ENCODE measurements at regions not wholly inside any gene's neighbourhood (a gene's known extent, or its start where the extent isn't known, plus 50 kb on each side); places are given as distances from the start of the nearest gene placed in this dataset.

GRCh38 chr7:25549271-25549921 is 321.1 kb upstream of the NPVF start:
- DNase-seq: no peak
- no peak for TF ChIP-seq CTCF (IDR thresholded peaks at IDR 0.05)
- no peak for TF ChIP-seq POLR2A (IDR thresholded peaks at IDR 0.05)
- 41% methylated on average over 6 of the region's 6 CpGs for WGBS, 2 donors
- no peaks in the 10 kb centered on the region for H3K9me3 ChIP-seq
- H3K4me1 ChIP-seq: peaks cover 21% of the 10 kb centered on the region
- peak overlapping the region in 1 of 2 donors; percentile 13 for H3K27ac ChIP-seq
- H3K4me3 ChIP-seq: no peak overlapping the region
- H3K36me3 ChIP-seq (ENCODE audit: low read depth, missing control alignments): no peaks in the 10 kb centered on the region
- intact Hi-C loops (cut with DNase I; ENCODE audit: low total_unique reads): no loop called here
- H3K27me3 ChIP-seq: no peaks in the 10 kb centered on the region

- no peaks in the 10 kb centered on the region for H3K27me3 ChIP-seq
- peaks cover 20% of the 10 kb centered on the region for H3K4me1 ChIP-seq
- peak overlapping the region in 1 of 2 donors; percentile 13 for H3K27ac ChIP-seq
- no peak overlapping the region for H3K4me3 ChIP-seq
- H3K9me3 ChIP-seq: no peaks in the 10 kb centered on the region
- intact Hi-C loops (cut with DNase I; ENCODE audit: low total_unique reads): loop anchor here (5.0 to 10.0 kb wide), 2 partner anchors 148 to 285 kb away; no protein-coding TSS in a partner anchor
- no peak for DNase-seq
- TF ChIP-seq CTCF (IDR thresholded peaks at IDR 0.05): no peak
- TF ChIP-seq POLR2A (IDR thresholded peaks at IDR 0.05): no peak
- WGBS, 2 donors: 84 to 87% methylated on average over 5 of the region's 5 CpGs
- no peaks in the 10 kb centered on the region for H3K36me3 ChIP-seq (ENCODE audit: low read depth, missing control alignments)
Measured at GRCh38 chr7:25550149-25550548, 321.9 kb upstream of the NPVF start.

GRCh38 chr7:25552998-25553397 is 324.7 kb upstream of the NPVF start:
- peak; percentile 61 for DNase-seq
- H3K9me3 ChIP-seq: no peaks in the 10 kb centered on the region
- no peak overlapping the region for H3K4me3 ChIP-seq
- peaks cover 23% of the 10 kb centered on the region for H3K4me1 ChIP-seq
- H3K27ac ChIP-seq: peak overlapping the region; percentile 62 to 65
- no peaks in the 10 kb centered on the region for H3K27me3 ChIP-seq
- no peak for TF ChIP-seq CTCF (IDR thresholded peaks at IDR 0.05)
- no peak for TF ChIP-seq POLR2A (IDR thresholded peaks at IDR 0.05)
- WGBS, 2 donors: 52 to 75% methylated on average over 3 of the region's 3 CpGs
- H3K36me3 ChIP-seq (ENCODE audit: low read depth, missing control alignments): no peaks in the 10 kb centered on the region
- intact Hi-C loops (cut with DNase I; ENCODE audit: low total_unique reads): loop anchor here (5.0 to 10.0 kb wide), 2 partner anchors 151 to 288 kb away; no protein-coding TSS in a partner anchor

- DNase-seq: no peak
- 61 to 72% methylated on average over 13 of the region's 13 CpGs for WGBS, 2 donors
- Histone ChIP-seq H3K4me3 (no peak overlapping the region), H3K27ac (peak overlapping the region in 1 of 2 donors; percentile 62), H3K36me3 (ENCODE audit: low read depth, missing control alignments) (no peaks in the 10 kb centered on the region), H3K27me3 (no peaks in the 10 kb centered on the region), H3K9me3 (no peaks in the 10 kb centered on the region), H3K4me1 (peaks cover 22% of the 10 kb centered on the region)
- intact Hi-C loops (cut with DNase I; ENCODE audit: low total_unique reads): loop anchor here (5.0 to 10.0 kb wide), 2 partner anchors 151 to 289 kb away; no protein-coding TSS in a partner anchor
- no peak for TF ChIP-seq POLR2A (IDR thresholded peaks at IDR 0.05)
- TF ChIP-seq CTCF (IDR thresholded peaks at IDR 0.05): no peak
Measured at GRCh38 chr7:25553580-25554291, 325.4 kb upstream of the NPVF start.

All from testis (tissue), 2 donors.